ENCODE measurements at regions not wholly inside any gene's neighbourhood (a gene's known extent, or its start where the extent isn't known, plus 50 kb on each side); places are given as distances from the start of the nearest gene placed in this dataset.
A peak's percentile ranks its signal among the peaks of the same experiment; 100 is the strongest.

DNA sequence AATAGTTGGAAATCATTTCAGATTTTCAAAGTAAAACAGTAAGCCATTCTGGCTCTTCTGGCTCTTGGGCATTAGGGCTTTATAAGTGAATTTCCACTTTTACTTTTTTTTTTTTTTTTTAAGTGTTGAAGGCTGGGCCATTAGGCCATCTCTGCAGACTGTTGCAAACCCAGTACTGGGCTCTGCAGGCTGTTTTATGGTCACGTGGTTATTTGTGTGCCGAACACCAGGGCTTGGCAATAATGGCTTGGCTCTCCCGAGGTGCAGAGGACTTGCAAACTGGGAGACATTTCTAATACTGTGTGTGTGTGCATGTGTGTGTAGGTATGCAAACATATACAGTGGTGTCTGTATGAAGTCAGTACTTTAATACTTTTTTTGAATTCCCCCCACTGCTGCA, 194.9 kb upstream of the CDH5 start:
- no peak for DNase-seq (ENCODE audit: low read depth)

DNA sequence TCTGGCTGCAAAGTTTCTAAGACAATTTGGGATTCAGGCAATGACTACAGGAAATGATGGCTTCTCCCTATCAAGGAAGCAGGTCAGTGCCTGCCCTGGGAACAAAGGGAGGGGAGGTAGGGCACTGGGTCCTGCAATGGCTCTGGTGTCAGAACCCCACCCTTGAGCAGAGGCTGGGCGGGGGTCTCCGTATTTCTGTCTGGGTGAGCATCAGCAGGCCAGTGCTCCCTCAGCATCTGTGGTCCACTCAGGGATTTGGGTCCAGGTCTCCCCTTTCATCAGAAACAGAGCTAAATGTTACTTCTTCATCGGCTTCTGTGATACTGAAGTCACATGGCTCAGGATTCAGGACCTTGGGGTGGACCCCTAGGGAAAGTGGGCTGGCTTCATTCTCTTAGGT, 195.5 kb upstream of the CDH5 start:
- no peak for DNase-seq (ENCODE audit: low read depth)

DNA sequence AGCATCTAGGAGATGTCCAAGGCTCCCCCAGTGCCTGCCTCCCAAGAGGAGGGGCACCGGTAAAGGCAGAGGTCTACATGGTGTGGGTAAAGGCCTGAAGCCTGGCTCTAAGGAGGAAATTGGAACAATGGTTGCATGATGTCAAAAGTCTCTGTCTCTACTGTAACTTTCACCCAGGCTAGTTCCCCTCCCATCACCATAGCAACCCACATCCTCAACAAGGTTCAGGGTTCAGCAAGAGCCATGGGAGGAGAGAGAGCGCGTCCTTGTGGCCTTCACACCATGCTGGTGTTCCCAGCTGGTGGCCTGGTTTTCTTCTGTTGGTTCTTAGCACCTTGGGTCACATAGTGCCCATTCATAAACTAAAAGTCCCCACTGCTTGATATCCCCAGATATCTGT, 196.7 kb upstream of the CDH5 start:
- no peak for DNase-seq (ENCODE audit: low read depth)

DNA sequence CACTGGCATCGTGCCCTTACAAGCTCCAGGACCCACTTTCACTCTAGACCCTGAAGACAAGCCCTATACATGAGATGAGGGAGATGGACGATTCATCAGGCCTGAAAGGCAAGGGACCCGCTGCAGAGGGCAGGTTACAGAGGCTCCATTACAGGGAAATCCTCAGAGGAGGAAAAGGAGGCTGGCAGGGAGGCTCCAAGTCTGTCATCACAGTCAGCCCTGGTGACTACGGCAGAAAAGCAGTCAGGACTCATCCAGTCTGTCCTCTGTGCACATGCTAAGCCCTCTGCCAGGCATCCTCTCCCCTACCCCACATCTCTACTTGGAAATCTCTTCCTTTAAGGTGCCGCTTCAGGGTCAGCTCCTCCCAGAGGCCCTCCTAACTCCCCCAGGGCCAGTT, 197.7 kb upstream of the CDH5 start:
- no peak for DNase-seq (ENCODE audit: low read depth)

DNA sequence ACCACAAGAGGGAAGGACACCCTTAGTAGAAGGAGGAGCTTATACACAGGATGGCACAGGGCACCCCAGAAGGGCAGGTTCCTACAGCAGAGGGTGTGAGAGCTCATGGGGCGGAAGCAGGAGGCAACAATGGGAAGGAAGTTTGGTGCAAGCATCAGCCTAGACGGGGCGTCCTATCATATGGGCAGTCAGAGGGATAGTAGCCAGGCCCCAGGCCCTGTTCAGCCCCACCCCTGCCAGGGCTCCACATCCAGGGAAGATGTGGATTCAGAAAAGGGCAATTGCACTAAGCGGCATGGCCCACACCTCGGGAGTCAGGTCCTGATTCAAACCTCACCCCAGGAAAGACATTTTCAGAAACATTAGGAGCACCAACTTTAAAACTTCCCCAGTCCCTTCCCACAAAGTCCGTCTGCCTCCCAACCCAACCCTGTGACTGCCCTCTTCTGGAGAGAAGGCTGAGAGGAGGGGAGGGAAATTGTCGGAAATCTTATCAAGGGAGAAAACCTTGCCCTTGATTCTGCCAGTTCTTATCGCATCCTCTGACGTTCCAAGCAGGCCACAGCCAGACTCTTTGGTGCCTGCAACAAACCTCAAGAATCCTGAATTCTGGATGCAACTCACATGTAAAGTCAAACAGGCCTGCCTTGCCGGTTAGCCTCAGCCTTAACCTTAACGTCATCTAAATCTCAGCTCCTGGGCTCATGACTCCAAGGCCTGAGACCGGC, 198.8 kb upstream of the CDH5 start:
- no peak for DNase-seq (ENCODE audit: low read depth)

DNA sequence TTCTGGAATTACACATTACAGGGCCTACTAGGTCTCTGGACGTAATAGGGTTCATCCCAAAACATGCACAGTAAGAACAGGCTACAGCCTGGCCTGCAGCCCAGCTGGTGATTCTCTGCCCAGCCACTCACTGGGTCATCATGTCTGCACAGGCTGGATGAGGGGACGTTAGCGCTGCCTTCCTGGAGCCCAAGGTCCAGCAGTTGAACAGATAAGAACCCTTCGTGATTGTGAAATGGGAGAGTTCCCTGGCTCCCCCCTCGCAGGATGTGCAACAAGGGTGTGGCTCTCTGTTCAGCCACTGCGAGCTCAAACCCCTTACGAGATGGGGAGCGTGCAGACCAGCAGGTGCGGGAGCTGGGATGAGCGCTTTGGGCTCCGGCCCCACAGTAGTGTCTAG, 200.0 kb upstream of the CDH5 start:
- no peak for DNase-seq (ENCODE audit: low read depth)

DNA sequence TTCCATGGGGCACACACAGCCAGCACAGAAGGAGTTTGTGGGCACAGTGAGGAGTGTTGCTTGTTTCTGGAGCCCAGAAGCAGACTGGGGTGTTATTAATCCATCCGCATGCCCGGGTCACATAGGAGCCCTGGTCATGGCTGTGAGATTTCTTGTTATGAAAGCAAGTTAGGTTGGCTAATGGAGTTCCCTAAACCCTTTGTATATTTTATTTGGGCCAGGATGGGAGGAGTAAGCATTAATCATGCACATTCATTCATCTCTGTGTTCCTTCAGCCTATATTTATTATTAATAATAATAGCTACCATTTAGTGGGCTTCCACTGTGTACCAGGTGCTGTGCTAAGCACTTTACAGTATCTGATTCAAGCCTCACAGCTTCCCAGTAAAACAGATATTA, 200.6 kb upstream of the CDH5 start:
- DNase-seq (ENCODE audit: low read depth), result no peak

DNA sequence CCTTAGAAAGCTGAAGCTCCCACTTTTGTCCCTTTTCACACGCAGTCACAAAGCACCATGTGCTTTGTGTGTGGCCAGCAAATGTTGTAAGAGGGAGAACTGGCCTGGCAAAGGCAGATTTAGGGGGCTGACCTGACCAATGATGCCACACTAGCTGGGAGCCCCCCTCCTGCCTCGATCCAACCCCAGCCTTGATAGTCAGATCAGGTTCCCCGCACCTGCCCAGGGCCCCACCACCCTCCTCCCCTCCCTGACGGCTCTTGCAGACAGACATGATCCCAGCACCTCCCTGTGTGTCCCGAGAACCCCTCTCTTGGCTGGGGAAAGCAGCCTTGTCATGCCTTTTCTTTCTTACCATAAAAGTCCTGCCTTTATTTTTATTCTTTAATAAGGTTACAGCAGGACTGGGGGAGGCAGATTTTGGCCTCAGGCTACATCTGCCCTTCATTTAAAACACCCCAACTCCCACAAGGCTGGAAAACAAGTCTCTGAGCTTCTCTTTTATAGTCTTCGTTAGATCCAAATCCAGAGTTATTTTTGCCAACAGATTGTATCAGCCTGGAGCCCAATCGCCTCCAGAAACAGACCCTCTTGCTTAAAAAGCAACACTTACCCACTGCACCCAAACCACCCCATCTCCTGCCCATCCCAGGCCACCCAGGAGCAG, 201.8 kb upstream of the CDH5 start:
- no peak for DNase-seq (ENCODE audit: low read depth)

DNA sequence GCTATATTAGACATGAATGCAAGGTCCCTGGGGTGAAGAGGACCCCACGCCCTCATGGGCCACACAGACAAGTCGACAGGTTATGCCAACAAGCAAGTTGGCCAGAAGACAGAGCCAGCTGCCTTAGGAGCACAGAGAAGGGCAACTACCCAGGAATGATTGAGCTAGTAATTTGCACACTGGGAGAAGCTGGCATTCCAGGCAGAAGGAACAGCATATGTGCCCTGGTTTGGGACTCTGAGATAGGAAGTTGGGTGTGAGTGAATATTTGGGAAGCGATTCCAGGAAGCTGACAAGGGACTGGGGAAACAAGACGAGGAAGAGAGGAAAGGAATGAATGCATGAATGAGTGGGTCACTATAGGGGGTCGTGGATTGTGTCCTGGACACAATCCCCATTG, 203.7 kb upstream of the CDH5 start:
- no peak for DNase-seq (ENCODE audit: low read depth)

DNA sequence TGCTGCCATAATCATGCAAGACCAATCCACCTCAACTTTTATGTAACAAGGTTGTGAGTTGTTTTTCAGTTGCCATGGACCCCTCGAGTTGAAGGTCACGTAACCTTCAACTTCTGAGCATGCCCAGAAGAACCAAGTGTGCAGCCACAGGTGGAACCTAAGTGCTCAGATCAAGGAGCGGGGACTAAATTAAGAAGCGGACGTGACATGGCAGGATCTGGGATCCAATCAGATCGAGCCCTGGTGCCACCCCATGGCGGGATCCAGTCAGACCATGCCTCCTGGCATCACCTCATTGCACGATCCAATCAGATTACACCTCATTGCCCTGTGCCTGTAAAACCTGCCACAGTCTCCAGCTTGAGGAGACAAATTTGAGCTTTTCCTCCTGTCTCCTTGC, 204.5 kb upstream of the CDH5 start:
- DNase-seq (ENCODE audit: low read depth), result no peak

DNA sequence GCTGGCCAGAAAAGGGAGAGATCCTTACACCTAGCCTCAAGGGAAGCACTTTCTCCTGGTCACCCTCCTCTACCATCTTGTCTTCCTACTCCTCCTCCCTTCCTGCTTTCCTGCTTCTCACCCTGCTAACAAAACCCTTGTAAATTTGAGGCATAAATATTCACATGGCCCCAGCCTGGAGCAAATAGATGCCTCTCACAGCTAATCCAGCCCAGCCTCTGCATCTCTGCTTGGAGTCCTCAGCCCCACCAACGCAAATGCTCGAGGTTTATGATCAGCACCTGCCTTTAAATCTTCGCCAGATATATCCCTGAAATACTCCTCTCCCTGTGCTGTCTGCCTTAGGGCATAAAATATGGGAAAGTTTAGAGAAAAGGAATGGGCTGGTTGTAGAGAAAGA, 205.2 kb upstream of the CDH5 start:
- DNase-seq (ENCODE audit: low read depth), result no peak

DNA sequence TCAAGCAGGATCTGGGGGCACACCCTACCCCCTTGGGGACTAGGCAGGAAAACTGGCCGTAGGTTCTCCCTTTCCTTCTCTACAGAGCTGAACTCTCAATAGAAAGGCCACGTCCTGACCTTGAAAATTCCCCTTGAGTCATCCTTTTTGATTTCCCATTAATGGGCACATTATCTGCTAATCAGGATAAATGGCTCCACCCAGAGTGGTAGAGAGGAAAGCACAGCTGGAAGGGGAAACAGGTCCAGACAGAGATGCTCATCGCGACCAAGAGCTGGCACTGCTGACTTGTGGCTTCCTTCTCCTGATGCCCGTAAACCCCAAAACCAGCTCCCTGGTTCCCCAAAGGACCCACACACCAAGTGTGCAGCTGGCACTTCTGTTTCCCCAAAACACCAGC, 206.5 kb upstream of the CDH5 start:
- peak; percentile 30 for DNase-seq (ENCODE audit: low read depth)

DNA sequence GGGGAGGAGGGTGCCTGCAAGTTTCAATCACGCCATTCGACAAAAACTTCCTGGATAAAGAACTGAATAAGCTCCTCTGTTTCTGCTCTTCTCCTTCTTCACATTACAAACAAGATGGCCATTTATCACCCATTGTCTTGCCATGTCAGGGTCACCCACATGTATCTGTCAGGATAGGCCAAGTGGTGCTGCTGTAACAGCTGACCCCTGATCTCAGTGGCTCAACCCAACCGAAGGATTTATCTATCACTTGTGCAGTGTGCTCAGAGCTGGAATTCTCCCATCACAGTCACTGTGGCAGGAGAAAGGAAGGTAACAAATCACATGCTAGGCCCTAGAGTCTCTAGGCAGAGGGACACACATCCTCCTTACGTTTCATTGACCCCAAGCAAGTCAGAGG, 210.0 kb upstream of the CDH5 start:
- no peak for DNase-seq (ENCODE audit: low read depth)

DNA sequence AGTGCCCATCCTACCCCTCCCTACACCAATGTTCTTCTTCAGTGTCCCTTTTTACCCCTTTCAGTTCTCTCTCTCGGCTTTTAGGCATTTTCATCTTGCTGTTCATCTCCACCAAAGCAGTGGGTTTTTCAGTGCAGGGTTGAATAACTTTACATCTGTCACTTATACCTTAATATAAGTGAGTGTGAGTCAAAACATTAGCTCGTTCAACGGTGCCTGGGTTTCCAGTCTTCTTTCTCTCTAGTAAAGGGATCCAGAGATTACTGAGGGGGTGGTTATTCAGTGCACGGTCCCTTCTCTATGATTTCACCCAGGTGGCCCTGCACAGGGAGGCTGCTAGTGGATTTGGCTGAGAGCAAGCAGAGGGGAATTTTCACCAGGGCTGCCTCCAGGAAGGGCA, 210.6 kb upstream of the CDH5 start:
- no peak for DNase-seq (ENCODE audit: low read depth)

DNA sequence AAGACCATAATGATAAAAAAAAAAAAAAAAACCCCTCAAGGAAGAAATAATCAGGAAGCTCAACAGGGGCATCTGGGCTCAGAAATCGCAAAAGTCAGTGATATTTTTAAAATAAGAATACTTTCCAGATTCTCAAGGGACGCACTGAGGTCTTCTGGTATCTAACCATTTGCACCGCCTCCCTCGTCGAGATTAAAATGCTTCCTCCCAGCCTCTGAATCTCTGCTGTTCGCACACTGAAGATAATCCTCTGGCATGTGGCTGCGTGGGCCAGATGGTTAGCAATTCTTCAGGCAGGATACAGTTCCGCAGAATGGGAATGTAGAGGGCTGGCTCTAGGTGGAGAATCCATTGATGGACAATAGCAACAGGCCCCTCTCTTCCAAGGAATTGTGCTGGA, 211.7 kb upstream of the CDH5 start:
- DNase-seq (ENCODE audit: low read depth), result peak; percentile 47

DNA sequence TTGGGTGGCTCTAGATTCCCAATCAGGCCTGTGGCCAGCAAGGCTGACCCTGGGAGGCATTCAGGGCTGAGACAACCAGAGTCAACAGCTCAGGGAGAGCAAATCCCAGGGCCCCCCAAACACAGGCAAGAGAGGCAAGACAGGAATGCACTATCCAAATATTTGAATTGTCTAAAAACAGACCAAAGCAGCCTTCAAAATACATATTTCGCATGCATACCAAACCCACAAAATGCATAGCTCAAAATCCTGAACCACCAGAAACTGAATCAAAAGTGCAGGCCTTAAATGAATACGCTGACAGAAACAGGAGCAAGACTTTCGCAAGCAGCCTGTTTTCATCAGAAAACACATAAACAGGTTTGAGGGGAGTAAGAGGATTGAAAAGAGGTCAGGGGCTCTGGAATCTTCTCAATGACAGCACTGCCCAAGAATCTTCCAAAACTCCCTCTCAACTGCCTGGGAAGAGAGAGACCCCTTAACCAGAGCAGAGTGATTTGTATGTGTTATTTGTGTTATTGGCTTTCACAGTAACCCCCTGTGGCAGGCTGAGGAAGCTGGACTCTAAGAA, 213.6 kb upstream of the CDH5 start:
- DNase-seq (ENCODE audit: low read depth), result peak; percentile 43

DNA sequence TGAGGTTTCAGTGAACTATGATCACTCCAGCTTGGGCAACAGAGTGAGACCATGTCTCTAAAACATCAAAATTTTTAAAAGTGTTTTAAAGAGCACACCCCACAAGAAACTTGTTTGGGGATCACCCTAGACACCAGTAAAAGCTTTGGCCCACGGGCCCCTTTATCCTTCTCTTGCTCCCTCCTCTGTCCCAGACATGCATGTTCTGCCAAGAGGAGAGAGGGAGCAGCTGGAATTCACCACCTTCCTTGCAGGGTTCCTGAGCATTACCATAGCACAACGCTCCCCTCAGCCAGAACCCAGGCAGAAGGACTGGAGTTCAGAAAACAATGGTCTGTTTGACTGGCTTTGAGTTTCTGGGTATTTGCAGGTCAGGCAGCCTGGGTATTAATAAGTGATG, 214.3 kb upstream of the CDH5 start:
- no peak for DNase-seq (ENCODE audit: low read depth)

DNA sequence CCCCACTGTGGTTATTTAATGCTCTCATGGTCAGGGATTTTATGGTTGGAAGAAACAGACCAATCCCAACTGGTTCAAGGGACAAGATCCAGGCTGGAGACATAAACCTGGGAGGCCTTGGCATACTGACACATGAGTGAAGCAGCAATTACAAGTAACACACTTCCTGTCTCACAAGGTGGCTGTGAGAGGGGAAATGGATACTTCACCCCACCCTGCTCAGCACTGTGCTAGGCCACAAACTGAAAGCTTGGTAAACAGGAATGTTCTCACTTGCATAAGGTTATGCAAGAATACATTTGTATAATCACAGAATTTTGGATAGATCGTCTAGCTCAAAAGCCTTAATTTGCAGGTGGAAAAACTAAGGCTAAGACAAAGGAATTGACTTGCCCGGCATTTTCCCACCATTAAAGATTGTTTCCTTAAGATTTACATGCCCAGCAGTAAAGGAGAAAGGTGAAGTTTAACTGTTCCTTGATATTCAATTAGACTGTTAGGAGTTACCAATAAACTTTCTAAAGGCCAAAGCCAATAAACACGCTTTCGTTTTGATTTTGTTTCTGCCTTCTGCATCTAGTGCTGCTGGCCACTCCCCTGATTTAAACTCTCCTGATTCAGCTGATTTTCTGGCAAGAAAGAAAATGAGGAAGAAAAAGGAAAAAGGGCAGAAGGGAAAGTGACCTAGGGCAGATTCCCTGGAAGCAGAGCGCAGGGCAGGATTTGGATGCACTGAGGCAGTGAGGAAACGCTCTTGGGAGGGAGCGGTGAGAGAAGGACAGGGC, 215.6 kb upstream of the CDH5 start:
- DNase-seq (ENCODE audit: low read depth), result no peak

DNA sequence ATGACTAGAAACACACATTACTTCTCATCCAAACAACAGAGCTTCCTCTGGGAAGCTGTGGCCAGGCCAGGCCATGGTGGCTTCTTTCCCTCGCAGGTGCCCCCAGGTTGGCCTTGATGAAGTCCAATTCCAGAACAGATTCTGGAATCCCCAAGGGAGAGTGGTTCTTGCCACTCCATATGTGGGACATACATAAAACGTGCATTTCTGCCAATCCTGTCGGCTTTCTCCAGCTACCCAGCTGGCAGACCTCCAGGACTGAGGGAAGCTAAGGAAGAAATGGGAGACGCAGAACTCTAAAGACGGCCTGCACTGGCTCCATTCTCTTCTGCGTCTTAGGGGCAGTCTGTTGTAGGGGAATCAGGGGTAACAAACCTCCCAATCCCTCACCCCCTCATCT, 219.2 kb upstream of the CDH5 start:
- DNase-seq (ENCODE audit: low read depth), result no peak

DNA sequence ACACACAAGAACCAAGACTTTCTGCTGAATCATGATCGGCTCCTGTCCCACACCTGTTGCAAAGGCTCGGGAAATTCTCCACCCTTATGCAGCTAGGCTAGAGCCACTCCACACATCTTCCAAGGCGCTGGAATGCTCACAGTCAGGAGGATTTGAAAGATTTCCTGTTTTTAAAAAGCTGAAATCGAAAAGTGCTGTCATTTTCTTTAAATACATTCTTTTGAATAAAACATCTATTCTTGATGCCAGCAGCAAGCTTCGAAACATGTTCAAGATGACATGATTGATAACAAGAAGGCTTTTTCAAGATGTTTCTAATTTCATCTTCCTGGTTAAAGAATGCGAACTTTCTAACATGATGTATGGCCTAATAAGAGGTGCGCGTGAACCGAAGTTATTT, 219.7 kb upstream of the CDH5 start:
- DNase-seq (ENCODE audit: low read depth), result no peak

DNA sequence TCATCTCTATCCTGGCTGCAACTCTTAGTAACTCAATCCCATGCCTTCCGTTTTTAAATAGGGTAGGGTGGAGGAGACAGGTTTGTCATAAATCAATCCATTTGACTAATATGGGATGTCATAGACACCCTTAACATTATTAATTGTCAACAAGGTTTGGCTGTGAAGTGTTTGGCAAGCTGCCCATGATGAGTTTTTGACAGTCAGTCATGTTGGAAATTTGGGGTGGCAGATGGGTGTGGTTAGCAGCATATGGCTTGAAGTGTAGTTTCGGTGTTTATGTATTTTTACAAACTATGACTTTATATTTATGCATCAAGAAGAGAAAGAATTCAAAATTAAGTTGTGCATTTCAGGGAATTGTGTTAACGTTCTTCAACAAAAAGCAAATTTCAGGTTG, 221.8 kb upstream of the CDH5 start:
- DNase-seq (ENCODE audit: low read depth), result no peak

DNA sequence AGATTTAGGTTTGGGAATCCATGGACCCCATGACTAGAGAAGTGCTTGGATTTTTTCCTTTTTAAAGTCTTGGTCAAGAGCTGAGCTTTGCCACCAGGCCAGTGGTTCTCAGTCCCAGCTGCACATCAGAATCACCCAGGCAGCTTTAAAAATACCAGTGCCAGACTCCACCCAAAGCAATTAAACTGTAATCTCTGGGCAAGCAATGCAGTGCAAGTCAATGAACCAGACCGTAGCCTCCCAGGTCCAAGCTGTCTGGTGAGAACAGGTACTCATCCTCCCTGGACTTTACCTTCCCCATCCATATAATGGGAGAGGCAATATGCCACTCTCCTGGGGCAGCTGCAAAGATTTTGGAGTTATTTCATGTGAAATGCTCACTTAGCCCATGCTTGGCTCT, 223.1 kb upstream of the CDH5 start:
- DNase-seq (ENCODE audit: low read depth), result no peak

DNA sequence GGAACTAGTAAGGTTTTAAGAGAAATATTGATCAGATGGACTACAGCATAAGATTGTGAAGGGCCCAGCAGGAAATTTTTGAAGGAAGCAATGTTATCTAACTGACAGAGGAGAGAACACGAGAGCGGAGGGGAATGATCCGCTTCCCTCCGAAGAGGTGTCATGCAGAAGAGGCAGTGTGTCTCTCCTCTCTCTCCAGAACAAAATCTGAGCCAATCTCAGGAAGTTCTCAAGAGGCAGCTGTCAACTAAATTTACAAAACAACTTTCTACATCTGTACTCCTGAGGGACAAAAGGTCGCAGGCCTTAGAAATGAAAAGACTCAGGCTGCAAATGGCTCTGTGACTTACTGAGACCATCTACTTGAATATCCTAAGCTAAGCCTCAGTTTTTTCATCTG, 224.6 kb upstream of the CDH5 start:
- no peak for DNase-seq (ENCODE audit: low read depth)
